ENCODE measurements at regions not wholly inside any gene's neighbourhood (a gene's known extent, or its start where the extent isn't known, plus 50 kb on each side); places are given as distances from the start of the nearest gene placed in this dataset.
A peak's percentile ranks its signal among the peaks of the same experiment; 100 is the strongest.

- WGBS, result 94% methylated on average over 6 of the region's 6 CpGs
- H3K9ac ChIP-seq (ENCODE audit: low read depth in 1 of 2, low read length in 2 of 2), result no peak overlapping the region
- DNase-seq (ENCODE audit: low spot score), result peak; percentile 8
- H3K9me3 ChIP-seq (ENCODE audit: control insufficient read depth in 4 of 4, low read length in 3 of 4), result no peaks in the 10 kb centered on the region
- H3K27ac ChIP-seq (ENCODE audit: low read depth in 1 of 2, low read length in 2 of 2), result no peak overlapping the region
- TF ChIP-seq YY1 (IDR thresholded peaks at IDR 0.05) (no peak), REST (IDR thresholded peaks at IDR 0.05) (no peak), TAF1 (conservative IDR thresholded peaks at IDR 0.05) (no peak), ZBTB33 (IDR thresholded peaks at IDR 0.05) (no peak), ATF3 (IDR thresholded peaks at IDR 0.05) (no peak), CTCF (IDR thresholded peaks at IDR 0.05; ENCODE audit: low read depth, low read length, missing input control) (no peak), SP1 (IDR thresholded peaks at IDR 0.05) (no peak), RXRA (IDR thresholded peaks at IDR 0.05) (no peak), JUND (IDR thresholded peaks at IDR 0.05) (no peak), MAX (IDR thresholded peaks at IDR 0.05) (no peak), EGR1 (IDR thresholded peaks at IDR 0.05; ENCODE audit: low read depth in 2 of 2) (no peak), HNF4A (conservative IDR thresholded peaks at IDR 0.05) (no peak), GABPA (IDR thresholded peaks at IDR 0.05 in 1 of 2, conservative IDR thresholded peaks at IDR 0.05 in 1 of 2) (no peak), RAD21 (IDR thresholded peaks at IDR 0.05) (no peak), HNF4G (IDR thresholded peaks at IDR 0.05) (no peak), FOXA1 (IDR thresholded peaks at IDR 0.05) (no peak), FOXA2 (IDR thresholded peaks at IDR 0.05) (no peak)
- no peak overlapping the region for H3K4me3 ChIP-seq (ENCODE audit: low read depth in 1 of 3, low read length in 3 of 3)
- H3K27me3 ChIP-seq (ENCODE audit: control insufficient read depth in 4 of 4, insufficient read depth in 4 of 4, low read length in 3 of 4), result no peaks in the 10 kb centered on the region
- no peaks in the 10 kb centered on the region for H3K4me1 ChIP-seq (ENCODE audit: control insufficient read depth in 4 of 4, insufficient read depth in 4 of 4, low read length in 3 of 4)
- H3K36me3 ChIP-seq (ENCODE audit: control insufficient read depth in 4 of 4, insufficient read depth in 3 of 4, low read depth in 1 of 4, low read length in 3 of 4), result no peaks in the 10 kb centered on the region
Measured at GRCh38 chr1:29674627-29675326, 438.5 kb downstream of the PTPRU start.
